ELR (cell line): ENCODE measurements at regions not wholly inside any gene's neighbourhood (a gene's known extent, or its start where the extent isn't known, plus 50 kb on each side); places are given as distances from the start of the nearest gene placed in this dataset.

Experiments
- DNase-seq: peaks from one replicate; pipeline ENCODE4 v3.0.0-alpha.2; 2015; ENCODE audit warnings: low read depth

- no peak for DNase-seq
Measured at GRCh38 chr5:107146901-107147300, 523.8 kb downstream of the EFNA5 start.

- DNase-seq = peak; percentile 57
Measured at GRCh38 chr5:107135391-107135790, 535.3 kb downstream of the EFNA5 start.

- no peak for DNase-seq
Measured at GRCh38 chr5:107134931-107135330, 535.8 kb downstream of the EFNA5 start.

- DNase-seq = no peak
Measured at GRCh38 chr5:107129051-107129450, 541.7 kb downstream of the EFNA5 start.

GRCh38 chr5:107127878-107128277, 542.9 kb downstream of the EFNA5 start:
- DNase-seq = no peak

- peak; percentile 15 for DNase-seq
Measured at GRCh38 chr5:107126341-107126740, 544.4 kb downstream of the EFNA5 start.

- DNase-seq = no peak
Measured at GRCh38 chr5:107124376-107124775, 546.4 kb downstream of the EFNA5 start.

- no peak for DNase-seq
Measured at GRCh38 chr5:107123014-107123413, 547.7 kb downstream of the EFNA5 start.

GRCh38 chr5:107121793-107122519, 548.8 kb downstream of the EFNA5 start:
- DNase-seq = no peak

- DNase-seq = no peak
Measured at GRCh38 chr5:107119656-107120055, 551.1 kb downstream of the EFNA5 start.

GRCh38 chr5:107118184-107119019, 552.3 kb downstream of the EFNA5 start:
- no peak for DNase-seq

- DNase-seq = peak; percentile 10
Measured at GRCh38 chr5:107112216-107112615, 558.5 kb downstream of the EFNA5 start.

GRCh38 chr5:107104040-107104995, 566.4 kb downstream of the EFNA5 start:
- DNase-seq = peak; percentile 28

GRCh38 chr5:107103522-107103921, 567.2 kb downstream of the EFNA5 start:
- no peak for DNase-seq

GRCh38 chr5:107100121-107100520, 570.6 kb downstream of the EFNA5 start:
- DNase-seq = no peak

- no peak for DNase-seq
Measured at GRCh38 chr5:107099506-107099905, 571.2 kb downstream of the EFNA5 start.

GRCh38 chr5:107092695-107093094, 578.0 kb downstream of the EFNA5 start:
- peak; percentile 49 for DNase-seq

- no peak for DNase-seq
Measured at GRCh38 chr5:107090506-107090905, 580.2 kb downstream of the EFNA5 start.

- no peak for DNase-seq
Measured at GRCh38 chr5:107088907-107089306, 581.8 kb downstream of the EFNA5 start.

- DNase-seq = no peak
Measured at GRCh38 chr5:107085572-107085971, 585.2 kb downstream of the EFNA5 start.

- DNase-seq = no peak
Measured at GRCh38 chr5:107074996-107075395, 595.7 kb downstream of the EFNA5 start.

- DNase-seq = no peak
Measured at GRCh38 chr5:107072967-107073366, 597.8 kb downstream of the EFNA5 start.
